HT1080 (cell line): ENCODE measurements at regions not wholly inside any gene's neighbourhood (a gene's known extent, or its start where the extent isn't known, plus 50 kb on each side); places are given as distances from the start of the nearest gene placed in this dataset.

ENCODE experiments used
- DNase-seq: peaks from one replicate; pipeline ENCODE4 v3.0.0-alpha.2; 2015; ENCODE audit warnings: low read depth

DNA sequence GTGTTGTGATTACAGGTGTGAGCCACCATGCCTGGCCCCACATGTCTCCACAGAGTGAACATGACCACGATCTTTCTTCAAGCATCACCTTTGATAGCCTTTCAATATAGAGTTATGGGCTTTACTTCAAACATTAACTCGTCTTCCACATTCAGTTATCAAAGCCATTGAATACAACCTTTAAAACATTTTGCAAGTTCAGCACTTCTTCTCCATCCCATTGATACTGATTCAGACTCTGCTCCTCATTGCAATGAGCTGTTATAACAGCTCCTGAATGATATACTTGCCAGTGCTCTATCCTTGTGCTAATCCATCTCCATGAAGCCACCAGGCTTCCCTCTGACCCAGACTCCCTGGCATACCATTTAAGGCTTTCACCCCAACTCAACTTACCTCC lies 223.5 kb upstream of the EEA1 start:
- DNase-seq, result no peak

DNA sequence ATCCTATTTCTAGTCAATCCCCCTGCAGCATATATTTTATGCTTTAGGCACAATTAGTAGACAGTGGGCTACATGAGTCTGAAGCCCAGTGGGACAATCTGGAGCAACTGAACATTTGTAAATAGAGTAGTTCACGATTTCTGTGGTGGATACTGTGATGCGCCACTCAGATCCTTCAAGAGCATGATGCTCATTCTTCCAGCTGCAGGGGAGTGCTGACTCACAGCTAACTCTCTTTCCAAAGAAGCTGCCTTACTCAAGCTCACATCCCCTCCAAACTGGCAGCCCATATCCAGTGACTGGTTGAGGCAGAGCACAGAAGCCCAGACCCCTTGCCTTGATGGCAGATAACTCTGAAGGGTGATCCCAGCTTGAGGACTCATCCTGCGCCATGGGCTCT lies 224.2 kb upstream of the EEA1 start:
- peak; percentile 33 for DNase-seq

DNA sequence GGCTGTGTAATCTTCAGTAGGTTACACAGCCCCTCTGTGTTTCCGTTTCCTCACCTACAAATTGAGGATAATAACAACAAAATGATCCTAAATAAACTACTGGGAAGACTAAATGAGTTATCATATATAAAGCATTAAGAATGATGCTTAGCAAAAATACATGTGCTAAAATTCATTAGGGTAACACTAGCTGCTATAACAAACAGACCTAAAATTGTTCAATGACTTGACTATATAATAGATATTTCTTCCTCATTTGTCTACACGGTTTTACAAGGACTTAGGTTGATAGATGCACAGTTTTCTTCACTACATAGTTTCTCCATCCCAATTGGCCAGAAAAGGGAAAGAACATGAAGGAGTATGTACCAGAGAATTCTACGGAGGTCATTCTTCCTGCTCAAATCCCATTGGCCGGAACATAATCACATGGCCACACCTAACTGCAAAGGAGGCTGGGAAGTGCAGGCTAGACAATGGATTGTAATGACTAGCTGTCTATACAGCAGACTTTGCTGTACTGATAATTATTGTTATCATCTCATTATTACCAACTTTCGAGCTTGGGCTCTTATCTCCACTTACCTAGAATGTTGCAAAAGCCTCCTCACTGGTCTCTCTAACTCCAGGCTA lies 223.5 kb upstream of the NUDT4 start:
- no peak for DNase-seq

DNA sequence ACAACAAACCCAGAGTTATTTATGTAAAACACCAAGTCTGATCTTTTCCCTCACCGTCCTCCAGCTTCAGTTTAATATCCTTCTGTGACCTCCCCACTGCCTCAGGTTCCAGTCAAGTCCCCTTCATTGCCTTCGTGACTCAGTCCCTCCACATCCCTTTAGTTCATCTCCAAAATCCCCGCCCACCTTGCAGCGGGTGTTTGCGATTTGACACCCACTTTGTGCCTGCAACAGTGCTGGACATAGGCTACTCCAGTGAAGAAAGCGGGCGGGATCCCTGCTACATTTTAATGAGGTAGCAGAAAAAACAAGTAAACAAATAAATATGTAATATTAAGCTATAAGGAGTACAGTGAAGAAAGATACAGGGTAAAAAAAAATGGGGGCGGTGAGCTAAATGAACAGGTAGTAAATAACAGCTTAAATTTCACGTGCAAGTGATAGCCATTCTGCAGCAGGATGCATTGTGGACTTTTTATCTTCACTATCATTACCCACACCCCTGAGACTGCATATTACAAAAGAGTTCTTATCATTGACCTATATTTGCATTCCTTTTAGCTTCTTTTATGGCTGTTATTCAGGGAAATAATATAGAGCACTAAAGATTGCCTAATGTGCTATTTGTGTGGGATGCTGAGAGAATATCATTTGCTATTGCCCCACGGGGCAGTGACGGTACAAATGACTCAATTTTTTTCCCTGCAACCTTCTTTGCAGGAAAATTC lies 222.8 kb upstream of the NUDT4 start:
- DNase-seq, result no peak

DNA sequence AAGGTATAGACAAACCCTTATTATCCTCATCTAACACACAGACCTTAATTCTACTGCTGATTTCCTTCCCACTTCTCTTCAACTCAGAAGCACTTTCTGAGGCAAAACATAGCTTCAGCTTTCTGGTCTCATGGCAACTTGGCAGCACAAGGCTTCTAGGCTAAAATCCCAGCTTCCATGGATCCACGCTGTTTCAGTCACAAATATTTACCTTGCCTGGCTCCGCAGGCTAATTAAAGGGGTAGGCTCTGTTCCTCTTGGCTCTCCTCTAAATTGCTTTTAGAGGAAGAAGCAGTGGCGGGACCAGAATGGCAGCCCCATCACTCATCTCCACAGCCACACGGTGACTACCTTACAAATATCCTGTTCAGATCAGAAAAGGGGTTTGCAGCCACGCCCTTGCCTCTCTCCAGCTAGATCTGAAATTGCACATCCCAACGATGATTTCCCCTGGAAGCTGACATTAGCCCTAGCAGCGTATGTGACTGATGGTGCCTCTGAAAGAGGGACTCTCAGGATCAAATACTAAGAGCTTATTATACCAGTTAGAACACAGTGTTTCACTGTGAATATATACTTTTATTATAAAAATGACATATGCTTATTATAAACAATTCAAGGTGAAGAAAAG lies 221.5 kb upstream of the NUDT4 start:
- DNase-seq, result no peak

DNA sequence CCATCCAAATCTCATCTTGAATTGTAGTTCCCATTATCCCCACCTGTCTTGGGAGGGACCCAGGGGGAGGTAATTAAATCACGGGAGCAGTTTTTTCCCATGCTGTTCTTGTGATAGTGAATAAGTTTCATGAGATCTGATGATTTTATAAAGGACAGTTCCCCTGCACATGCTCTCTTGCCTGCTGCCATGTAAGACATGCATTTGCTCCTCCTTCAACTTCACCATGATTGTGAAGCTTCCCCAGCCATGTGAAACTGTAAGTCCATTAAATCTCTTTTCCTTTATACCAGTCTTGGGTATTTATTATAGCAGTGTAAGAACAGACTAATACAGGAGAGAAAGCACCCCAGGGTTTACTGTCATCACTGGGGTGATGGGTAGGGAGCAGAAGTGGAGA lies 220.4 kb upstream of the NUDT4 start:
- DNase-seq, result no peak

DNA sequence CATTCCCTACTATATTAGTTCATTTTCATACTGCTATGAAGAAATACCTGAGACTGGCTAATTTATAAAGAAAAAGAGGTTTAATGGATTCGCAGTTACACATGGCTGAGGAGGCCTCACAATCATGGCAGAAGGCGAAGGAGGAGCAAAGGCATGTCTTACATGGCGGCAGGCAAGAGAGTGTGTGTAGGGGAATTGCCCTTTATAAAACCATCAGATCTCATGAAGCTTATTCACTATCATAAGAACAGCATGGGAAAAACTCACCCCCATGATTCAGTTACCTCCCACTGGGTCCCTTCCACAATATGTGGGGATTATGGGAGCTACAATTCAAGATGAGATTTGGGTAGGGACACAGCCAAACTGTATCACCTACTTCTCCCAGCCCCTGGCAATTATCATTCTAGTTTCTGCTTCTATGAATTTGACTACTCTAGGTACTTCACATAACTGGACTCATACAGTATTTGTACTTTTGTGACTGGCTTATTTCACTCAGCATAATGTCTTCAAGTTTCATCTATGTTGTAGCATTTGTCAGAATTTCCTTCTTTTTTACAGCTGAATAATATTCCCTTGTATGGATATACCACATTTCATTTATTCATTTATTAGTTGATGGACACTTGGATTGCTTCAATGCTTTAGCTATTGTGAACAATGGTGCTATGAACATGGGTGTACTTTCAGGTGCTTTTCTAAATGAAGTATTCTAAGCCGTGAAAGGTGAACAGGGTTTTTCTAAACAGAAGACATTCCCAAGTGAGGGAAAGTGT lies 219.5 kb upstream of the NUDT4 start:
- no peak for DNase-seq

DNA sequence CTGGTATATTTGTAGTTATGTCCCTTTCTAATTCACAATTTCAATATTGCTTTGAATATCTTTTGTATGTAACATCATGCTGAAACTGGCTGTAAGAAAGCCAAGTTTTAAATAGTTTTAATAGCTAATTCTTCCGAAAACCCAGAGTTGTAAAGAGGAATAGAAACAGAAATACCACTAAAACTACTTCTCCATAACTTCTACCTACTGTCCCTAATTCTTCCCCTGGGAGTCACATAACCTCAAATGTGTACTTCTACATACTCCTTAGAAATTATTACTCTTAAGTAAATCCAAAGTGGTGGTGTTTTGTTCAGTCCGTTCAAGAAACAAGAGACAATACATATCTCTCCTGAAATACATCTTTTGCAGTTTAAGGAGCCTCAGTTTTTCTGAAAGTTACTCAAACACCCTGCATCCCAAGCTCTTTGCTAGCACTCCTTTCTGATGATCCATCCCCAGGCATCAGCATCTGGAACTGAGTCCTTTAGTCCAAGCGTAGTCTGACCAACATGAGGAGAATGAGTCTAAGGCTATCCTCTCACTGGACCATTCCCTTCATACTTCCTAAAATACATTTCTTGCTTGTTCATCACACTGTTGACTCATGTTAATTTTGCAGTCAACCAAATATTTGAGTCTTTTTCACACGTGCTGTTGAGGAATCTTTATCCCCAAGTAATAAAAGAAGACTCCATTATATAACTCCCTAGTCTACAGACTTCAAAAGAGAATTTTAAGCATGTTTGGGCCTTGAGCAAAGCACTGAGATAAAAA lies 214.3 kb upstream of the NUDT4 start:
- no peak for DNase-seq

DNA sequence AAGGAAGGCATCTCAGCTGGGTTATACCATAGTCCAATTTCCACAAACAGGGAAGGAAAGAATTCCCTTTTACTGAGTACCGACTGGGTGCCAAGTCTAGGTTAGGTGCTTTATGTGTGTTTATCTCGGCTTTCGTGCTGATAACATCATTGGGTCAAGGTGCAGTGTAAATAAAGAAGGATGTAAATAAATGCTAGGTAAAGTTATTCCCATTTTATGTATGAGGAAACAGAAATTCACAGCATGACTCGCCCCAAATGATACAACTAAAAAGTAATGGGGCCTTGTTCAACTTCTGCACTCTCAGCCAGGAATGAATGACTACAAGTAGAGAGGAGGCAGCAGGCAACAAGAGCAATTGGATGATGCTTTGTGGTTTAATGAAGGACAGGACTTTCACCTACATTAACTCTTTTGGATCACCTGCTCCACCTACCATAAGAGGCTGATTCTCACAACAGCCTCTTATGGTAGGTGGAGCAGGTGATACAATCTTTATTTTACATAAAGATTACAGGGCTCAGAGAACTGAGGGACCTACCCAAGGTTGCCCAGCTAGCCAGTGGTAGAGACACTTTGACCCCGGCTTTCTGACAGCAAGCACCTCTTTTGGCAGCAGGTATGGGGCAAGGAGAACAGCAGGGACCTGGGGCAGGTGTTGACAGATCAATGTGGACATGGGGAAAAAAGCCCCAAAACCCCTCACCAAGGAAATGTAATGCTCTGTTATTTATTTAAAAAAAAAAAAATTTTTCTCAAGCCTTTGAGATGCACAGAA lies 213.4 kb upstream of the NUDT4 start:
- DNase-seq, result no peak

DNA sequence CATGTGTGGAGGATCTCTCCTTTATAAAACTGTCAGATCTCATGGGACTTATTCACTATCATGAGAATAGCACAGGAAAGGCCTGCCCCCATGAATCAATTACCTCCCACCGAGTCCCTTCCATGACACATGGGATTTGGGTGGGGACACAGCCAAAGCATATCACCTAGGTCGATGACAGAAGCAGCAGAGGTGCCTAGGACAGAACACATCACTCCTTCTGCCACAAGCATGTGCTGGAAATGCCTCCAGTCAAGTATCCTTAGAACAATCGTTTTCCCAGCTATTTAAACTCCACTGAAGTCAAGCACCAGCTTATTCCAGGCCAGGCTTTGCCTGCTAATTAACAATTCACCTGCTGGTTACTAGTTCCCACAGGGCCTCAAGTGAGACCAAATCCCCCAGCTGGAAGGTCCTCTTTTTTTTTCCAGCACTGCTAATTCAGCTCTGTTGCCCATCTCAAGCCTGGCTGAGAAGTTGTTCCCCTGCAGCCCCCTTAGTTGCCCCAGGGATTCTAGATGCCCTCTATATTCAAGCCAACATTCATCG lies 212.3 kb upstream of the NUDT4 start:
- no peak for DNase-seq

DNA sequence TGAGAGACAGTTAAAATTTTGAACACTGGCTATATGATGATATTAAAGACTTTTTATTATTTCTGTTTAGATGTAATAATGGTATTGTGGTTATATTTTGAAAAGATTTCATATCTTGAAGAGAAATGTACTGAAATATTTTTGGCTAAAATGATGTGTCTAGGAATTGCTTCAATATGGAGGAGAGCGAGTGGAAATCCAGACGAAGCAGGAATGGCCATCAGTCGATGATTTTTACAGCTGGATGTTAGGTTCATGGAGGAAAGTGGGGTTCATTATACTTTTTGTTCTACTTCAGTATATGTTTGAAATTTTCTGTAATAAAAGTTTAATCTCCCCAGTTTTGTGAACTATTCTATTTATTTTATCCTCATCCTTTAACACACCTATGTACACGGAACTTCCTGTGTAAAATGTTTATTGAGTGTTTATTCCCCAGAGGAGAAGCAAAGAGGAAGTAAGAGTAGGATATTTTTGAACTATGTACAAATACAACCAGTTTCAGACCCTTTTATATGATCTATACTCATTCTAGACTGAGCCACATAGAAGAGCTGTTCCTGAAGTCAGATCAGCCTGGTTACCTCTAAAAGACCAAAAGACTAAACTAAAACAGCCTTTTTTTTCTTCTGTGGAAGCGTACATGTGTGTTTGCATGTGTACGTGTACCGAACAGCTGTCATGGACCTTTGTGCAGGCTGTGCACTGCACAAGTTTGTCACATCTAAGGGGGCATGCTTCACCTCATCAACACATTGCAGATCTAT lies 211.0 kb upstream of the NUDT4 start:
- no peak for DNase-seq

DNA sequence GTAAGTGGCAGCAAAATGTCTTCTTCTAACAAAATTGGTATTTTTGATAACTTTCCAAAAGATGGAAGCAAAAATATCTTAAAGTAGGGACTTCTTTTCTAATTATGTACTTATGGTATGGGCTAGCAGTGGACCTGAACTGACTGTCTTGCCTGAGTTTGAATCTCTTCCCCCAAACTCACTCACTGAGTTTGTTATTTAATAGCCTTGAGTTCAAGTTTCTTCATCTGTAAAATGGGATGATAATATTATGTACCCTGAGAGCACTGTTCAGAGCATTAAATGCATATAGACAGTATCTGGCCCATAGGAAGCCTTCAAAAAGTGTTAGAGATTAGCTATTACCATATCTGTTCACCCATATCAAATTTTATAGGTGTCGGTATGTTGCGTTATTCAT lies 210.4 kb upstream of the NUDT4 start:
- no peak for DNase-seq

DNA sequence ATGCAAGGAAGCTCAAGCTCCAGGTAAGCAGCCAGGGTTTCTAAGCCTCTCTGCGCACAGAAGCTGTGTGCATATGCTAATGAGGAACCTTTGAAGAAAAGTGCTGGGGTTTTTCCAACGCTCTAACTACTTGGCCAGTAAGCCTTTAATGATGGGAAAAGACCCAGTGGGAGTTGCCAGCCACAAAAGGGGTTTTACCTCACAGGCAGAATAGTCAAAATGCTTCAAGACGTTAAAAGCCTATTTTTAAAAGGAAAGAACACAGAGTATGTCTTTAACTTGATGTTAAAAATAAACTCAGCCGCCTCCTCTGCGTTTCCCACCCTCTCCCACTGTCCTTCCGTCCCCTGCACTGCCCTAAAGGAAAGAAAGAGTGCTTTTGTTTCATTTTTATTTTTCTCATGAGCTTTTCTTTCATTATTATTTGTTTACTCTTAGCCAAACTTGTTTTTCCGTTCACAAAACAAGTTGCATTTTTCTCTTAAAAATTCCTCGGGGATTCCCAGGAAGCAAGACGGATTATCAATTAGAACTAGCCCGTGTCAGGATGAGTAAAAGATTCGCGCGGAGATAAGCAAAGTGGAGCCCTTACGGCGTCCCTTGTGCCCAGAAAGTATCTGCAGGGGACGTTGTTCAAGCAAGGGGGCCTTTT lies 209.8 kb upstream of the NUDT4 start:
- DNase-seq, result no peak

DNA sequence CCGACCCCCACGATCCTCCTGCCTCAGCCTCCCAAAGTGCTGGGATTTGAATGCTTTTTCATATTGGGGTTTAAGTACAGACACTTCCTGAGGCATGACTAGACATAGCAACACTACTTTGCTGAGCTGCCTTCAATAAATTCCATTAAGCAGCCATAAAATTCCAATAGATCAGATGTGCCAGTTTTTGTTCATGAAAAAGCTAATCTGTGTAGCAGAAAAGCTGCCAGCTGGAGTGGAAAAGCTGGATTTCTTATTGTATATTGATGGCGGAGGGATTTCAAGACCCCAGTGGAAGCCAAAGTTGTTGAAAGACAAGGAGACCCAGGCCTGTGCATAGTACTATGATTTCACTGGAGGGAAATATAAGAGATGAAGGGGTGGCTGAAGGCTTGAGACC lies 209.0 kb upstream of the NUDT4 start:
- no peak for DNase-seq

DNA sequence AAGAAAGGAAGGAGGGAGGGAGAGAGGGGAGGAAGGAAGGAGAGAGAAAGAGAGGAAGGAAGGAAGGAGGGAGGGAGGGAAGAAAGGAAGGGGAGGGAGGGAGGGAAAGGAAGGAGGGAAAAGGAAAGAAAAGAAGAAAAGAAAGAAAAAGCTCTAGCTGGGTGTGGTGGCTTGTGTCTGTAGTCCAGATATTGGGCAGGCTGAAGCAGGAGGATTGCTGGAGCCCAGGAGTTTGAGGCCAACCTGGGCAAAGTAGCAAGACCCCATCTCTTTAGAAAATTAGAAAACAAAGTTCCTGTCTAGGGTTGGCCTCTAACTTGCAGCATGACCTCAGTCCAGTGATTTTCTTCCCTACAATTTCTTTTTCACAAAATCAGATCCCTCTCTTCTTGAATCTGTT lies 208.2 kb upstream of the NUDT4 start:
- DNase-seq, result no peak

DNA sequence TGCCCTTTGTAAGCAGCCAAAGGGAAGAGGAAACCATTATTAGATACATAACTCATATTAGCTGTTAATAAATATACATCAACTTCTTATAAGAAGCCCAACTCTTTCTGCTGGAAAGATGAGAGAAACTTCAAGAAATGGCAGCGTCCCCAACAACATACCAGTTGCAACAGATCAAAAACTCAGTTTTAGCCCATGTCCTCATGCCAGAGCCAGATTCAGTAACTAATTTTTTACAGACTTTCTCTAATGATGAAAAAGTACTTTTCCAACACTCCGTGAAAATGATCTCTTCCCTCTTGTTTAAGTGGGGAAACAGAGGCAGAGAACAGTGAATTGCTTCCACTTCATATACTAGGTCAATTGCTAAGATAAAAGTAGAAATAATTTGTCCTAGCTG lies 206.8 kb upstream of the NUDT4 start:
- no peak for DNase-seq

DNA sequence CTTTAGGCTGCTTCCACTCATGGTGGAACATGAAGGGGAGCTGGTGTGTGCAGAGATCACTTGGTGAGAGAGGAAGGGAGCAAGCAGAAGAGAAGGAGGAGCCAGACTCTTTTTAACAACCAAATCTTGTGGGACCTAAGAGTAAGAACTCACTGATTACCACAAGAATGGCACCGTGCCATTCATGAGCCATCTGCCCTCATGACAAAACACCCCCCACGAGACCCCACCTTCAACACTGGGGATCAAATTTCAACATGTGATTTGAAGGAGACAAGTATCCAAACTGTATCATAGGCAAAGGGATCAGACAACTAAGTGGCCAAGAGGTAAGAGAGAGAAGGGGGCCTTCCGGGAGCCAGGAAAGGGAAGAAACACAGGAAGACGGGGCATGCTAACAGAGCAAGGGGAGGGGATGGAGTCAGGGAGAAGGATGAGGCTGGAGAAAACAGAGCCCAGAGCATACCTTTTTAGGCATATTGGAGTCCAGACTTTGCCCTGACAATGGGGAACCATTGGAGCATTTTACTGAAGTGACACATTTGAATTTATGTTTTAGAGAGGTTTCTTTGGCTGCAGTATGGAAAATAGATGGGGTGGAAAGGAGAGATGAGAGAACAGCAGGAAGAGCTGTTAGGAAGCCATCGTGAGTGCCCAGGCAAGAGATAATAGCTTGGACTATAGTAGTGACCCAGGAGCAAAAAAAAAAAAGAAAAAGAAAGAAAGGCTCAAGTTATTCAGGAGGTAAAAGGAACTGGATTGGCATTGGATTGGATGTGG lies 204.4 kb upstream of the NUDT4 start:
- DNase-seq, result peak; percentile 56

DNA sequence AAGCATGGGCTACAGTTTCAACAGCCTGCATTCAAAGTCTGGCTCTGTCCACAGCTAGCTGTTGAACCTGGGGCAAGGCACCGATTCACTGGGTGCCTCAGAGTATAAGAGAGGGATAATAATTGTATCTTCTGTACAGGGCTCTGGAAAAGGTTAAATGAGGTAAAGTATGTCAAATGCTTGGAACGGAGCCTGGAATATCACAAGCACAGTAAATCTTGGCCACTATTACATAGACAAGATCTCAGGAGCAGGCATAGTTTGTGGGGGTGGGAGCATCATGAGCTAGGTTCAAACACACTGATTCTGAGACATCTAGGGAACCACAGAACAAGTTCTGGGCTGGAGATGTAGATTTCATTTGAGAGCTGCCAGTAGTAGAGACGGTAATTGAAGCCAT lies 203.7 kb upstream of the NUDT4 start:
- no peak for DNase-seq
